ENCODE measurements at regions not wholly inside any gene's neighbourhood (a gene's known extent, or its start where the extent isn't known, plus 50 kb on each side); places are given as distances from the start of the nearest gene placed in this dataset.
A peak's percentile ranks its signal among the peaks of the same experiment; 100 is the strongest.
"Not testable (repeated sequence)": the region's sequence is repeated elsewhere in the genome, so short reads cannot be mapped to it uniquely, and the experiment has no call there.

- DNase-seq; in situ Hi-C loops (cut with HindIII; ENCODE audit: low pct_ligation_motif_present, low pct_unique_long_range_greater_than_20kb, low sequenced_read_pairs): not testable (repeated sequence)
Measured at GRCh38 chr10:42232955-42233354, 405.4 kb downstream of the ZNF33B start.

- DNase-seq; in situ Hi-C loops (cut with HindIII; ENCODE audit: low pct_ligation_motif_present, low pct_unique_long_range_greater_than_20kb, low sequenced_read_pairs): not testable (repeated sequence)
Measured at GRCh38 chr10:42230812-42231211, 407.6 kb downstream of the ZNF33B start.

GRCh38 chr10:42230115-42230514 lies 408.3 kb downstream of the ZNF33B start:
- DNase-seq; in situ Hi-C loops (cut with HindIII; ENCODE audit: low pct_ligation_motif_present, low pct_unique_long_range_greater_than_20kb, low sequenced_read_pairs): not testable (repeated sequence)

GRCh38 chr10:42227859-42228258 lies 410.5 kb downstream of the ZNF33B start:
- in situ Hi-C loops (cut with HindIII; ENCODE audit: low pct_ligation_motif_present, low pct_unique_long_range_greater_than_20kb, low sequenced_read_pairs); DNase-seq: not testable (repeated sequence)

GRCh38 chr10:42193588-42193987 lies 444.8 kb downstream of the ZNF33B start:
- DNase-seq; in situ Hi-C loops (cut with HindIII; ENCODE audit: low pct_ligation_motif_present, low pct_unique_long_range_greater_than_20kb, low sequenced_read_pairs): not testable (repeated sequence)

- peak; percentile 13 for DNase-seq
Measured at GRCh38 chr10:42192450-42192849, 445.9 kb downstream of the ZNF33B start.

GRCh38 chr10:42187501-42188195 lies 450.7 kb downstream of the ZNF33B start:
- DNase-seq, result peak; percentile 22
- in situ Hi-C loops (cut with HindIII; ENCODE audit: low pct_ligation_motif_present, low pct_unique_long_range_greater_than_20kb, low sequenced_read_pairs), result not testable (repeated sequence)

More at GRCh38 chr10:42192450-42192849, 445.9 kb downstream of the ZNF33B start:
- in situ Hi-C loops (cut with HindIII; ENCODE audit: low pct_ligation_motif_present, low pct_unique_long_range_greater_than_20kb, low sequenced_read_pairs), result not testable (repeated sequence)

GRCh38 chr10:42177793-42178689 lies 460.3 kb downstream of the ZNF33B start:
- in situ Hi-C loops (cut with HindIII; ENCODE audit: low pct_ligation_motif_present, low pct_unique_long_range_greater_than_20kb, low sequenced_read_pairs), result not testable (repeated sequence)
- peak; percentile 25 for DNase-seq

GRCh38 chr10:42177077-42177792 lies 461.1 kb downstream of the ZNF33B start:
- in situ Hi-C loops (cut with HindIII; ENCODE audit: low pct_ligation_motif_present, low pct_unique_long_range_greater_than_20kb, low sequenced_read_pairs), result no loop called here
- no peak for DNase-seq

GRCh38 chr10:42150428-42151061 lies 487.8 kb downstream of the ZNF33B start:
- in situ Hi-C loops (cut with HindIII; ENCODE audit: low pct_ligation_motif_present, low pct_unique_long_range_greater_than_20kb, low sequenced_read_pairs), result no loop called here
- DNase-seq, result no peak

GRCh38 chr10:42149722-42150427 lies 488.5 kb downstream of the ZNF33B start:
- in situ Hi-C loops (cut with HindIII; ENCODE audit: low pct_ligation_motif_present, low pct_unique_long_range_greater_than_20kb, low sequenced_read_pairs), result no loop called here
- no peak for DNase-seq

GRCh38 chr10:42149027-42149700 lies 489.2 kb downstream of the ZNF33B start:
- no peak for DNase-seq

GRCh38 chr10:42146165-42146564 lies 492.2 kb downstream of the ZNF33B start:
- DNase-seq; in situ Hi-C loops (cut with HindIII; ENCODE audit: low pct_ligation_motif_present, low pct_unique_long_range_greater_than_20kb, low sequenced_read_pairs): not testable (repeated sequence)

More at GRCh38 chr10:42149027-42149700, 489.2 kb downstream of the ZNF33B start:
- in situ Hi-C loops (cut with HindIII; ENCODE audit: low pct_ligation_motif_present, low pct_unique_long_range_greater_than_20kb, low sequenced_read_pairs), result no loop called here

- in situ Hi-C loops (cut with HindIII; ENCODE audit: low pct_ligation_motif_present, low pct_unique_long_range_greater_than_20kb, low sequenced_read_pairs); DNase-seq: not testable (repeated sequence)
Measured at GRCh38 chr10:42138023-42138422, 500.3 kb downstream of the ZNF33B start.

- no peak for DNase-seq
- in situ Hi-C loops (cut with HindIII; ENCODE audit: low pct_ligation_motif_present, low pct_unique_long_range_greater_than_20kb, low sequenced_read_pairs), result no loop called here
Measured at GRCh38 chr10:42113158-42113450, 525.3 kb downstream of the ZNF33B start.

GRCh38 chr10:42112331-42113157 lies 525.8 kb downstream of the ZNF33B start:
- in situ Hi-C loops (cut with HindIII; ENCODE audit: low pct_ligation_motif_present, low pct_unique_long_range_greater_than_20kb, low sequenced_read_pairs), result no loop called here
- no peak for DNase-seq

Data from ACHN (cell line).